SK-N-MC (cell line): ENCODE measurements at regions not wholly inside any gene's neighbourhood (a gene's known extent, or its start where the extent isn't known, plus 50 kb on each side); places are given as distances from the start of the nearest gene placed in this dataset.

Experiments
- EZH2 ChIP-seq: fragments of 200-600 bp; sonication (generic); IDR thresholded peaks from one replicate; pipeline ENCODE4 v1.6.1; 2017; ENCODE audit warnings: antibody characterized with exemption
- POLR2AphosphoS5 ChIP-seq: IDR thresholded peaks from 2 replicates; pipeline ENCODE4 v1.6.1; 2012; ENCODE audit warnings: mild to moderate bottlenecking, low read depth, low read length, borderline replicate concordance

- TF ChIP-seq POLR2AphosphoS5 (no peak), EZH2 (no peak)
Observed at GRCh38 chr21:35850542-35851103, 209.7 kb downstream of the SETD4 start.
